NCI-H1694 treated with DMSO at 0.1 percent for 48 hours (cell line): ENCODE measurements at regions not wholly inside any gene's neighbourhood (a gene's known extent, or its start where the extent isn't known, plus 50 kb on each side); places are given as distances from the start of the nearest gene placed in this dataset.
"Not testable (repeated sequence)": the region's sequence is repeated elsewhere in the genome, so short reads cannot be mapped to it uniquely, and the experiment has no call there.

Experiments
- DNase-seq: peaks from one replicate; lab custom pipeline; 2025; lab: John Stamatoyannopoulos, UW

GRCh38 chr5:24135536-24135935 lies 509.2 kb downstream of the CDH10 start:
- no peak for DNase-seq

DNA sequence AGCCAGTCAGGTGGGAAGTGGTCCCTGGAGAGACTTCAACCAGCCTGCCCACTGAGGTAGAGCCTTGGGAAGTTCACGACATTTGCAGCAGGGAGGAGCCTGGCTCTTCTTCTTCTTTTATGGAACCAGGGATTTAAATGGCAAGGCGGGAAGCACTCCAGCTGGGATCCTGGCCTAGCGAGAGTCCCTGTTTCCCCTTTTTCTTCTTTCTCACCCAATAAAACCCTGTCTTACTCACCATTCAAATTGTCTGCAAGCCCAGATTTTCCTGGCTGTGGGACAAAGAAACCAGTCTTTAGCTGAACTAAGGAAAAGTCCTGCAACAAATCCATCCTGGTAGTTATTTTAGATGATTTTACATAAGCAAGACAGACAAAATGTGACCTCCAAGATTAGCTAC lies 503.7 kb downstream of the CDH10 start:
- no peak for DNase-seq

DNA sequence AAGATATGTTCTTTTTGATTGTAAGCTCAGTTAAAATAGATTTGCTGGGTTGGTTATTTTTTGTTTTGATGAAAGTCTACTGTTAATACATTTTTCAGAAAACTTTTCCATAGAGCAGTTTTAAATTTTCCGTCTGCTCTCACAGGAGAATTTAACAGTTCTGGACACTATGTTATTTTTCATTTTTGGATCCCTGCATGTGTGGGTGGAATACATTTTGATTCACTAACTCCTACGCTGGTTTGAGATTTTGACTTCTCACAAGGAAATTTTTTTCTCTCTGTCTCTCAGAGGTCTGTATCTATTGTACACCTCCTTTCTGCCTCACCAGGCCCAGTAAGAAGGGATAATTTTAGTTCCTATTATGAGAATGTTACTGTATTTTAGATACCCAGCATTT lies 502.4 kb downstream of the CDH10 start:
- no peak for DNase-seq

DNA sequence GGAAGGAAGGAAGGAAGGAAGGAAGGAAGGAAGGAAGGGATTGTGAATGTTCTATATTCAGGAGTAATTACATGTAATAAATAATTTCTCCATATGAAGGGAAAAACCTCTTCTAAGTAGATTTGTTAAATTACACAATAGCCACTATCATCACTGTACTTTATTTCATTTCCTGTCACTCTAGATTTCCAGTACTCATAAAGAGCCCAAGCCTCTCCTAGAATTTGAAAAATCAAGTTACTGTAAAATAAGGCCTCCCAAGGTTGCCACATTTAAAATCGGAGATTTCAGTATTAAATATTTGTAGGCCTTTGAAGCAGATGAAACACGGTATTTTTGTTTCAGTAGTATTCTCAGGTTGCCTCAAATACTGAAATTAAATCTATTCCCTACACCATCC lies 499.0 kb downstream of the CDH10 start:
- DNase-seq: no peak

- DNase-seq: no peak
Measured at GRCh38 chr5:24161559-24161958, 483.2 kb downstream of the CDH10 start.

- DNase-seq: no peak
Measured at GRCh38 chr5:24162343-24162742, 482.4 kb downstream of the CDH10 start.

DNA sequence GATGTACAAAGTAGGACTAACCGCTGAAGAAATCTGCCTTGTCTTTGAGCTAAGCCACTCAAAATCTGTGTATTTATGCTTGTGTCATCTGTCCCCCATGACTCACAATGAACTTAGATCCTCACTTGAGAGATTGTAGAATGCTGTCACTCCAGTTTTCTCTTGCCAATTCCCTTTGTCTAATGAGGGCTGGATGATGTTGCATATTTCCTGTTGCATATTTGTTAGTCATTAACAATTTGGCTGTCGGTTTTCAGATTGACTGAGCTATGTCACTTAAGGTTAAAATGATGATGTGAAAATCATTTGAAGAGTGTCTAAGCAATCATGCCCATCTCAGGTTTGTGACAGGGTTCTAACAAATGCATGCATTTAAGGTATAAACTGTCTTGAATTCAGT lies 481.7 kb downstream of the CDH10 start:
- DNase-seq: no peak

DNA sequence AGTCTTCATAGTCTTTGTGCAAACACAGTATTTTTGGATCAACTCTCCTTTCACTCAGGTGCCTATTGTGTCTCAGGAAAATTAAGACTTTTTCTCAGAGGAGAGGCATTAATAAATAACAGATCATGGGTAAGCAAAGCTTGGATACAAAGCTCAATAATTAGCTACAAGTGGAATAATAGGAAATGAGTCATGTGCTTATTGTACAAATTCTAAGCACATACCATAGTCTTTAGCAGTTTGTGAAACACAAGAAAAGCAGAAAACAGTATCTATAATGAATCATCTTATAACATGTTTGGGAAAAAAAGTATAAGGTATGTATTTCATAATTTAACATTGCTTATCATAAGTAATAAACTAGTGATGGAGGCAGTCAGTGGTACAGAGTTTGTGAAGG lies 477.0 kb downstream of the CDH10 start:
- no peak for DNase-seq

- no peak for DNase-seq
Measured at GRCh38 chr5:24170026-24170425, 474.8 kb downstream of the CDH10 start.

- not testable (repeated sequence) for DNase-seq
Measured at GRCh38 chr5:24170930-24171329, 473.8 kb downstream of the CDH10 start.

- no peak for DNase-seq
Measured at GRCh38 chr5:24177821-24178220, 467.0 kb downstream of the CDH10 start.

GRCh38 chr5:24183981-24184380 lies 460.8 kb downstream of the CDH10 start:
- no peak for DNase-seq

DNA sequence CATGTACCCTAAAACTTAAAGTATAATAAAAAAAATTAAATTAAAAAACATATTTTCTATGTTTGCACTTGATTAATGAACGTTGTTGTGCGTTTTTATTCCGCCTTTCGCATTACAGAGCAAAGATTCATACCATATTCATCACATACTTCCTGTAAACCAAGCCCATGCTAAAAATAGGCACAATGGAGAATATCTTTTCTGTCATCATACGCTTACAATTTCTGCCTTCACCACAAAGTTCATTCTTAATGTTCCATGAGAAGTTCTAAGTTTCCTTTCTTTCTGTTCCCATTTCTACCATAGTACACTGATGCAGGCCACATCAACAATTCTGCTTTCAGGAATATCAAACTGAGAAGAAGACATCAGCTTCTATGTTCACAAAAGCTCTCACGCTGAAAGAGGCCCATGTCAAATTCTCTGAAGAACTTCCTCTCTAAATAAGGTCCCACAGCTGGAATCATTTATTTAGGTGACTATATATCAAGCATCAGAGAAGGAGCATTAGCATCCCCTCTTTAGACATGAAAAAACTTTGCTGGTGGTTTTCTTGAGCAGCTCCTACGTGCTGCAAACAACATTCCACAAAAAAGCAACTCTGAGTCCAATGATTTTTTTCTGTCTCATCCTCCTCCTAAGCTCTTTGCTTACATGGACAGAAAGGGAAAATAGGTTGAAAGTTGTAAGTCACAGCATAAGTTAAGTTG lies 456.4 kb downstream of the CDH10 start:
- no peak for DNase-seq

- no peak for DNase-seq
Measured at GRCh38 chr5:24196789-24197188, 448.0 kb downstream of the CDH10 start.

DNA sequence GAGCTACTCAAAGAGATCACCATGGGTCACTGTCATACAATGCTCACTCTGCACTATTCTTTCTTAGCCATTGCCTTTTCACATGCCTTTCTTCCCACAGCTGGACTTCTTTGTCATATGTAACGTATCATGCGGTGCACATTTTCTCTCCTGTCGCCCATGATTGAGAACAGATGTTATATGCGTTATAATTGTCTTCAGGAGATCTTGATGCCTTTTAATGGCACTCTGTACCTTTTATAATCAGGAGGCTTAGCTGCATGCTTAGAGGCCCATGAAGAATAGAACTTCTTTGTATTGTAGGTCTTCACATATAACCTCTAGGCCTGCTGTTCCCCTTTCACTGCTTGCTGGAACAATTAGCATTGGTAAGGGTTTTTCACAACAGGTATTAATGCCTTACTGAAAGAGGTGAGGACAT lies 436.1 kb downstream of the CDH10 start:
- no peak for DNase-seq

GRCh38 chr5:24215114-24215513 lies 429.7 kb downstream of the CDH10 start:
- no peak for DNase-seq

DNA sequence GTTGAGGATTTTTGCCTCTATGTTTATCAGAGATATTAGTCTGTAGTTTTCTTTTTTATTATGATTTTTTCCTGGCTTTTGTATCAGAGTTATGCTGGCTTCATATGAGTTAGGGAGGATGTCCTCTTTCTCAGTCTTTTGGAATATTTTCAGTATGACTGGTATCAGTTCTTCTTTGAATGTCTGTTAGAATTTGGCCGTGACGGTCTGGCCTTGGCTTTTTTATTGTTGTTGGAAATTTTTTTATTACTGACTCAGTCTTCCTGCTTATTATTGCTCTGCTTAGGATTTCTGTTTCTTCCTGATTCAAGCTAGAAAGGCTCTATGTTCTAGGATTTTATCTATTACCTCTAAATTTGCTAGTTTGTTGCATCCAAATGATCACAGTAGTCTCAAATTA lies 421.9 kb downstream of the CDH10 start:
- no peak for DNase-seq

- no peak for DNase-seq
Measured at GRCh38 chr5:24225051-24225450, 419.7 kb downstream of the CDH10 start.

DNA sequence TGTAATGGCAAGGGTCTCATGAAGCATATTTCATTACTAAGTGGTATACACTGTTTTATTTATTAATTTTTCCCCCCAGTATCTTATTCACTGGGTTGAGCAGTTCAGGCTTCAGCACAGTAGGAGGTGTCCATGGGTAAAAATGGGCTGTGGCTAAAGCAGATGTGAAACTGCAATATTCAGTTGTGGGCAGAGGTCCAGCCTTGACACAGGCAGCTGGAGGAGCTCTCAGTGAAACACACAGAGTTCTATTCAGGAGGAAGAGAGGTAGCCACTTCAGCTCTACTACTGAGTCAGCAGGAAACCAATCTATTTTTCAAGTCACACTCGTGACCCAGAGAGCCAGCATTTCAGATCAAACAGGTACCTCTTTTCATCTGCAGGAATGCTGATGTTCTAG lies 418.3 kb downstream of the CDH10 start:
- DNase-seq: no peak

GRCh38 chr5:24227881-24228280 lies 416.9 kb downstream of the CDH10 start:
- not testable (repeated sequence) for DNase-seq

GRCh38 chr5:24232041-24232440 lies 412.7 kb downstream of the CDH10 start:
- DNase-seq: no peak

DNA sequence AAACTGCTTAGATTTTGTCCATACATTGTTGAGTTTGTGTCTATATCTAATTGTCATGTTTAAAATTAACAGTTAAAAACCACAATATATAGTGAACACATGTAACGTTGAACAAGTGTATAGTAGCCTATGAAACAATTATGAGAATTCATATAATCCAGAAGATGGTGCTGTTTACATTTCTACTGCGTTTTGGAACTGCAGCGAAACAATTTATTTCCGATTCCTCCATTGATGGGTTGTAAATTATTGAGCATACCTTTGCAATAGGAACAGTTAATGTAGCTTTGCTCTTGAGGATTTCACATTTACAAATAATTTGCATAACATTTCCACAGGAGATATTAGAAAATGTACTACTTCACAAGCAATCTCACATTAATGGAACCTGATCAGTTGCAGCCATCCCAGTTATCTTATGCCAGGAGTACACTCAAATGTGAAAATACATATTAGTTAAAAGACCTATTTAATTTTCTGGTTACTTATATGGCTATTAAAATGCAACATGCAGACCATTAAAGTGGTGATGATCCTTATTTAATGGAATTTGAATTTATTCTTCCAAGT lies 411.8 kb downstream of the CDH10 start:
- peak; percentile 42 for DNase-seq

DNA sequence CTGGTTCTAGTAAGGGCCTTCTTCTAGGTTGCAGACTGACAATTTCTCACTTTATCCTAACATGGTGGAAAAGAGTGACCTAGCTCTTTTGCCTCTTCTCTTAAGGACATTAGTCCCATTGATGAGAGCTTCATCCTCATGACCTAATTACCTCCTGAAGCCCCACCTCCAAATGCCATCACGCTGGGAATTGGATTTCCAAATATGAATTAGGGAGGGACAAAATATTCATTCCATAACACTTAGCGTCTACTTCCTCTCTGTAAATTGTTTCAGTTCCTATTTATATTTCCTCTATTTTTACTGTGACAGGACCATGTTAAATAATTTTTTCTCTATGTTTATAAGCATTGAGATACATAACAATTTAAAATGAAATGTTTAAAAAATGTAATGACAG lies 408.8 kb downstream of the CDH10 start:
- no peak for DNase-seq

DNA sequence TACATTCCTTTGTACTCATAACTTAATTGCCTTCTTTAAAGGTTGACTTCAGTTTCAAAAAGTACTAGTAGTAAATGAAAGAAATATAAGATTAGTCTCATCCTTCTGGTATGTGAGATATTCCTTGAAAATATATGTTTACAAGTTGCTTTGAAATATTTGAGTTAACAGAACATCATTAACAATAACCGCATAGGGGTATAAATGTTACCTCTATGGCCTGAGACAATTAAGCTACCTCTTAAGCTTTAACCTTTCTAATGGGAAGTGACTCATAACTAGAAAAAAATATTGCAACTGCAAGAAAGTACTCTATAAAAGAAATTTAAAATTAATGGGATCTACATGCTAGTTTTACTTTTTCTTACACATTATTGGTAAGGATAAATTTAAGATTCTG lies 399.0 kb downstream of the CDH10 start:
- DNase-seq: no peak
